Keratinocyte (primary cell): ENCODE measurements at regions not wholly inside any gene's neighbourhood (a gene's known extent, or its start where the extent isn't known, plus 50 kb on each side); places are given as distances from the start of the nearest gene placed in this dataset.

Experiments
- DNase-seq: peaks from one replicate; pipeline ENCODE4 v3.0.0-alpha.2; 2011; ENCODE audit warnings: low read depth, missing footprints, low spot score
- FAIRE-seq: peaks from 2 replicates; lab custom pipeline; 2011; peaks lifted over from hg19 to GRCh38; lab: Jason Lieb, UNC
- H2AFZ ChIP-seq: 2 replicates; pipeline ENCODE4 v1.6.0; 2012; ENCODE audit warnings: low read length, control low read depth, inconsistent platforms; ENCODE audit not compliant: control insufficient read depth
- H3K27ac ChIP-seq: 2 replicates; pipeline ENCODE4 v1.5.1; 2011; ENCODE audit warnings: low read length; ENCODE audit not compliant: control insufficient read depth, insufficient read depth
- H3K27me3 ChIP-seq: 3 replicates; pipeline ENCODE4 v1.6.0; 2011; ENCODE audit warnings: low read length; ENCODE audit not compliant: control insufficient read depth, insufficient read depth; ENCODE audit errors: extremely low read depth
- H3K36me3 ChIP-seq, 2 experiments: 2 replicates in 1 of 2; 3 replicates in 1 of 2; pipeline ENCODE4 v1.5.1; 2011; ENCODE audit warnings: low read length in 2 of 2, mild to moderate bottlenecking in 1 of 2; ENCODE audit not compliant: control insufficient read depth in 2 of 2, insufficient read depth in 2 of 2; ENCODE audit errors: extremely low read depth in 1 of 2
- H3K4me1 ChIP-seq: 3 replicates; pipeline ENCODE4 v1.5.1; 2011; ENCODE audit warnings: low read length; ENCODE audit not compliant: control insufficient read depth, insufficient read depth; ENCODE audit errors: extremely low read depth
- H3K4me2 ChIP-seq: 3 replicates; pipeline ENCODE4 v1.6.0; 2011; ENCODE audit warnings: low read depth, low read length; ENCODE audit not compliant: control insufficient read depth, insufficient read depth; ENCODE audit errors: extremely low read depth
- H3K4me3 ChIP-seq, 3 experiments: fragments of 200-600 bp in 1 of 3; sonication (generic) in 1 of 3; 2 replicates in 2 of 3; 3 replicates in 1 of 3; pipeline ENCODE4 v1.5.1; 2011 to 2016; ENCODE audit warnings: low read length in 3 of 3, mild to moderate bottlenecking in 3 of 3, control low read depth in 2 of 3, inconsistent platforms in 1 of 3, low read depth in 1 of 3, mixed read lengths in 1 of 3, mixed run types in 1 of 3, moderate library complexity in 1 of 3; ENCODE audit not compliant: control insufficient read depth in 2 of 3, insufficient read depth in 2 of 3; ENCODE audit errors: extremely low read depth in 1 of 3
- H3K79me2 ChIP-seq: 2 replicates; pipeline ENCODE4 v1.6.0; 2012; ENCODE audit warnings: low read length; ENCODE audit not compliant: control insufficient read depth, insufficient read depth
- H3K9ac ChIP-seq: 3 replicates; pipeline ENCODE4 v1.6.0; 2011; ENCODE audit warnings: low read length; ENCODE audit not compliant: control insufficient read depth, insufficient read depth; ENCODE audit errors: extremely low read depth
- H3K9me1 ChIP-seq: 3 replicates; pipeline ENCODE4 v1.6.0; 2011; ENCODE audit warnings: low read length; ENCODE audit not compliant: control insufficient read depth, insufficient read depth; ENCODE audit errors: extremely low read depth
- H3K9me3 ChIP-seq: 2 replicates; pipeline ENCODE4 v1.5.1; 2012; ENCODE audit warnings: low read depth, low read length; ENCODE audit not compliant: control insufficient read depth
- H4K20me1 ChIP-seq: 3 replicates; pipeline ENCODE4 v1.6.0; 2011; ENCODE audit warnings: low read length; ENCODE audit not compliant: control insufficient read depth, insufficient read depth; ENCODE audit errors: extremely low read depth
- EZH2 ChIP-seq: IDR thresholded peaks from one replicate; pipeline ENCODE4 v1.6.1; 2012; ENCODE audit warnings: inconsistent platforms, mild to moderate bottlenecking, low read length, moderate library complexity
- dilution Hi-C: fragments of 300-500 bp; cut with MboI; formaldehyde crosslinking; loops from one replicate; pipeline ENCODE4 v1.7.0; 2020; ENCODE audit warnings: low sequenced_read_pairs; ENCODE audit not compliant: extremely low pct_ligation_motif_present
- TF ChIP-seq, protein P1 (sequence below), 3 experiments: IDR thresholded peaks in 1 of 3; conservative IDR thresholded peaks in 1 of 3; optimal IDR thresholded peaks in 1 of 3; 2 replicates in 2 of 3; 3 replicates in 1 of 3; pipeline versions ENCODE3 to v1.5.1; 2011; ENCODE audit warnings: low read length in 3 of 3, mild to moderate bottlenecking in 3 of 3, moderate library complexity in 2 of 3, control low read depth in 1 of 3, inconsistent platforms in 1 of 3; ENCODE audit not compliant: insufficient read depth in 2 of 3; ENCODE audit errors: extremely low read depth in 1 of 3

GRCh38 chr1:80989455-80989854 is 811.3 kb upstream of the ADGRL2 start:
- no peaks in the 10 kb centered on the region for H3K4me1 ChIP-seq
- no peaks in the 10 kb centered on the region for H3K36me3 ChIP-seq
- no peak overlapping the region for H3K4me2 ChIP-seq
- no peaks in the 10 kb centered on the region for H3K27me3 ChIP-seq
- H4K20me1 ChIP-seq, result no peaks in the 10 kb centered on the region
- no peaks in the 10 kb centered on the region for H3K9me3 ChIP-seq
- FAIRE-seq (no peak), DNase-seq (no peak)
- no peak overlapping the region for H2AFZ ChIP-seq
- H3K9ac ChIP-seq, result no peak overlapping the region
- TF ChIP-seq, protein P1, sequence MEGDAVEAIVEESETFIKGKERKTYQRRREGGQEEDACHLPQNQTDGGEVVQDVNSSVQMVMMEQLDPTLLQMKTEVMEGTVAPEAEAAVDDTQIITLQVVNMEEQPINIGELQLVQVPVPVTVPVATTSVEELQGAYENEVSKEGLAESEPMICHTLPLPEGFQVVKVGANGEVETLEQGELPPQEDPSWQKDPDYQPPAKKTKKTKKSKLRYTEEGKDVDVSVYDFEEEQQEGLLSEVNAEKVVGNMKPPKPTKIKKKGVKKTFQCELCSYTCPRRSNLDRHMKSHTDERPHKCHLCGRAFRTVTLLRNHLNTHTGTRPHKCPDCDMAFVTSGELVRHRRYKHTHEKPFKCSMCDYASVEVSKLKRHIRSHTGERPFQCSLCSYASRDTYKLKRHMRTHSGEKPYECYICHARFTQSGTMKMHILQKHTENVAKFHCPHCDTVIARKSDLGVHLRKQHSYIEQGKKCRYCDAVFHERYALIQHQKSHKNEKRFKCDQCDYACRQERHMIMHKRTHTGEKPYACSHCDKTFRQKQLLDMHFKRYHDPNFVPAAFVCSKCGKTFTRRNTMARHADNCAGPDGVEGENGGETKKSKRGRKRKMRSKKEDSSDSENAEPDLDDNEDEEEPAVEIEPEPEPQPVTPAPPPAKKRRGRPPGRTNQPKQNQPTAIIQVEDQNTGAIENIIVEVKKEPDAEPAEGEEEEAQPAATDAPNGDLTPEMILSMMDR (optimal IDR thresholded peaks at IDR 0.05 in 1 of 3, IDR thresholded peaks at IDR 0.05 in 1 of 3, conservative IDR thresholded peaks at IDR 0.05 in 1 of 3; ENCODE audit: extremely low read depth in 1 of 3, insufficient read depth in 2 of 3, low read length in 3 of 3), result no peak
- no peak for TF ChIP-seq EZH2
- no peaks in the 10 kb centered on the region for H3K79me2 ChIP-seq
- dilution Hi-C loops, result no loop called here
- H3K27ac ChIP-seq, result no peak overlapping the region
- H3K9me1 ChIP-seq, result no peaks in the 10 kb centered on the region
- no peak overlapping the region for H3K4me3 ChIP-seq

GRCh38 chr1:80988926-80989325 is 811.8 kb upstream of the ADGRL2 start:
- Histone ChIP-seq H3K4me2 (no peak overlapping the region), H4K20me1 (no peaks in the 10 kb centered on the region), H2AFZ (no peak overlapping the region), H3K9me3 (no peaks in the 10 kb centered on the region), H3K4me3 (no peak overlapping the region), H3K27ac (no peak overlapping the region), H3K9ac (no peak overlapping the region), H3K36me3 (no peaks in the 10 kb centered on the region), H3K9me1 (no peaks in the 10 kb centered on the region), H3K27me3 (no peaks in the 10 kb centered on the region), H3K79me2 (no peaks in the 10 kb centered on the region), H3K4me1 (no peaks in the 10 kb centered on the region)
- TF ChIP-seq, protein P1 (optimal IDR thresholded peaks at IDR 0.05 in 1 of 3, IDR thresholded peaks at IDR 0.05 in 1 of 3, conservative IDR thresholded peaks at IDR 0.05 in 1 of 3; ENCODE audit: extremely low read depth in 1 of 3, insufficient read depth in 2 of 3, low read length in 3 of 3), result no peak
- no peak for TF ChIP-seq EZH2
- dilution Hi-C loops, result no loop called here
- FAIRE-seq, result no peak
- no peak for DNase-seq
